GM06990 (cell line): ENCODE measurements at regions not wholly inside any gene's neighbourhood (a gene's known extent, or its start where the extent isn't known, plus 50 kb on each side); places are given as distances from the start of the nearest gene placed in this dataset.

Experiments used
- DNase-seq: peaks from one replicate; pipeline ENCODE4 v3.0.0-alpha.2; 2011; ENCODE audit not compliant: insufficient read length; ENCODE audit errors: extremely low read depth
- H3K27me3 ChIP-seq: replicated peaks from 2 replicates; pipeline ENCODE4 v1.6.0; 2011; ENCODE audit warnings: low read length; ENCODE audit not compliant: control insufficient read depth, insufficient read depth
- H3K36me3 ChIP-seq: 2 replicates; pipeline ENCODE4 v1.5.1; 2011; ENCODE audit warnings: low read length; ENCODE audit not compliant: control insufficient read depth, insufficient read depth
- H3K4me3 ChIP-seq: replicated peaks from 2 replicates; pipeline ENCODE4 v1.5.1; 2011; ENCODE audit warnings: low read depth, mild to moderate bottlenecking, control low read depth, low read length
- CTCF ChIP-seq: IDR thresholded peaks from 2 replicates; pipeline ENCODE4 v1.5.1; 2011; ENCODE audit warnings: low read length, control low read depth, mild to moderate bottlenecking, inconsistent platforms; ENCODE audit not compliant: insufficient read depth, poor library complexity, severe bottlenecking

- TF ChIP-seq CTCF, result no peak
- no peaks in the 10 kb centered on the region for H3K36me3 ChIP-seq
- no peaks in the 10 kb centered on the region for H3K27me3 ChIP-seq
- H3K4me3 ChIP-seq, result no peak overlapping the region
- DNase-seq, result no peak
These were observed 95.0 kb upstream of the FNDC3B start for GRCh38 chr3:171944118-171945016.

GRCh38 chr3:171948674-171949073, 90.7 kb upstream of the FNDC3B start:
- no peak for DNase-seq
- no peaks in the 10 kb centered on the region for H3K36me3 ChIP-seq
- TF ChIP-seq CTCF, result no peak
- H3K27me3 ChIP-seq, result no peaks in the 10 kb centered on the region
- no peak overlapping the region for H3K4me3 ChIP-seq

- DNase-seq, result no peak
- no peaks in the 10 kb centered on the region for H3K36me3 ChIP-seq
- no peak overlapping the region for H3K4me3 ChIP-seq
- no peaks in the 10 kb centered on the region for H3K27me3 ChIP-seq
- TF ChIP-seq CTCF, result no peak
These were observed 89.8 kb upstream of the FNDC3B start for GRCh38 chr3:171949554-171949953.

GRCh38 chr3:171950373-171950772, 89.0 kb upstream of the FNDC3B start:
- Histone ChIP-seq H3K36me3 (no peaks in the 10 kb centered on the region), H3K4me3 (no peak overlapping the region), H3K27me3 (no peaks in the 10 kb centered on the region)
- TF ChIP-seq CTCF, result no peak
- no peak for DNase-seq

- no peak for TF ChIP-seq CTCF
- Histone ChIP-seq H3K4me3 (no peak overlapping the region), H3K36me3 (no peaks in the 10 kb centered on the region), H3K27me3 (no peaks in the 10 kb centered on the region)
- DNase-seq, result no peak
These were observed 87.8 kb upstream of the FNDC3B start for GRCh38 chr3:171951597-171951996.
